ENCODE measurements at regions not wholly inside any gene's neighbourhood (a gene's known extent, or its start where the extent isn't known, plus 50 kb on each side); places are given as distances from the start of the nearest gene placed in this dataset.

DNA sequence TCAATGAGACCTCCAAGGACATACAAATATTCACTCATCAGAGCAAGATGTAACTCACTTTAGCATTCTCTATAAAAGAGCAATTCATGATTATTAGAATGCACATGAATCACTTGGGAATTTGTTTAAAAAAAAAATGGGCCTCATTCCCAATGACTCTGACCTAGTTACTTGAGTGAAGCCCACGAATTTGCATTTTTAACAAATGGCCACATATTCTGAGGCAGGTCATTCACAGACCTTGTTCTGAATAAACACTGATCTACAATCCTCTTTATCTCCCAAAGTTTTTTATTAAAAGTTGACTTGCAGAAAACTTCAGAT lies 255.1 kb upstream of the VEGFC start:
- no peak for DNase-seq

DNA sequence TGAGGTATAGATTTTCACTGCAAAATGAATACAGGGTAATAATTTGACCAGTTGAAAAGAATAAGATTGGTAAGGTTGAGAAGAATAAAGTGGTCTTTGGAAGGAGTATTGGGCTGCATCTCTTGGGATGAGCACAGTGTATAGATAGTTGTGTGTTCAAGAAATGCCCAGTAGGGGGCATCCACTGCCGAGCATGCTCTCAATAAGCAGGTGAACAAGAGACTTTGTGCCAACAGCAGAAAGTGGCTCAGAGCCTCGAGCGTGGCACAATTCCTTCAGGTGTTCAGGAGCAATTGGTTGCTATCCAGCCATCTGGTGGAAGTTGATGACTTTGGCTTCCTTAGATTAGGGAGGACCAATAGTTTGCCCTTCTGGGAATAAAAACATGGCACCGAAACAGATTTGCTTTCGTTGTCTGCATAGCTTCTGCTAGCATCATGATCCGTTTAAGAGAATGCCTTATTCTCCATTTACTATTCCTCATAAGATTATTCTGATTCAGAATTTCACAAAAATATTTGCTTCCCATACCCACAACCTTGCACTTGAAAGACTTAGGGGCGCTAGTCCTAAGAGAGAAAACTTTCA lies 258.1 kb upstream of the NEIL3 start:
- no peak for DNase-seq

DNA sequence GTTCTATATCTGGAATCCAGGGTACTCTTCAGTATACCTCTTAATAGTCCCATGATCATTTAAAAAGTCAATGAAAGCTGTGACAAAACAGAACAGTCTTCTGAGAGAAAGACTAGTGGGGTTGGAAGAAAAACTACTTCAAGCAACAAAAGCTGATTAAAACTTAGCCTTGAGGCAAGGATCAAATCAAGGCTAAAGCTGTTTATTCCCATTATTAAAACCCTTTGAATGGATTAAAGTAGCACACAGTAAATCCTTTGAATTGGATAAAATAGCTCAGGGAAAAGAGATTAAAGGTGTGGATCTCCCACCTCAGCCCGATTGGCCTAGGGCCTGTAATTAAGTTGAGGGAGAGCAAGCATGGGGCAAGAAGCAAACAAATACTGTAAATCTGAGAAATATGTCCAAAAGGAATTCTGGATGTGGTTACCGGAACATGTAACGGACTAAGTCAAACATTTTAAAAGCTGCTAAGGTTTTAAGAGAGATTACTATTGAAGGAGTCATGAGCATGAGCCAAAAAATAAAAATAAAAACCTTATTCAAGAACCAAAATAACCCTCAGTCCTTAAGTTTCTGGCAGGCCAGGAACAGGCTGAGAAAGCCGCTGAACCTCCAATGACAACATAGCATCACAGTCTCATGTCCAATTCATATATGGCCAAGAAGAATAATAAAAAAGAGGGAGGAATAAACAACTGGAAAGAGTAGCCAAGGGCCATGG lies 257.3 kb upstream of the NEIL3 start:
- DNase-seq = no peak

DNA sequence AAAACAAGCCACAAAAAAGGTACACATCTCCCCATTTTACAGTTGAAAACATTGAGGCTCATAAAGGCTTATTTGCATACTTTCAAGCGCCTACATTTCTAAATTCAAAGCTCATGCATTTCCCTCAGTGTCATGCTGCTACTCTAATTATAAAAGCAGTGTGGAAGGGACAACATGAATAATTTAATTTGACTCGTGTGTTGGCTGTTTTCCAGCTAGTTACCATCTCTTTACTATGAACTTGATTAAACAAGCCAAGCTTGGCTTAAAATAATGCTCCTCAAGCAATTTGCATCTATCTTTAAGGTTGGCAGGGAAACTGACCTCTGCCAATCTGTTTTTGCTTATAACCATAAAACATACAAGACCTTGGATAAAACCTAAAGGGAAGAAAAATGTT lies 252.5 kb upstream of the NEIL3 start:
- no peak for DNase-seq

DNA sequence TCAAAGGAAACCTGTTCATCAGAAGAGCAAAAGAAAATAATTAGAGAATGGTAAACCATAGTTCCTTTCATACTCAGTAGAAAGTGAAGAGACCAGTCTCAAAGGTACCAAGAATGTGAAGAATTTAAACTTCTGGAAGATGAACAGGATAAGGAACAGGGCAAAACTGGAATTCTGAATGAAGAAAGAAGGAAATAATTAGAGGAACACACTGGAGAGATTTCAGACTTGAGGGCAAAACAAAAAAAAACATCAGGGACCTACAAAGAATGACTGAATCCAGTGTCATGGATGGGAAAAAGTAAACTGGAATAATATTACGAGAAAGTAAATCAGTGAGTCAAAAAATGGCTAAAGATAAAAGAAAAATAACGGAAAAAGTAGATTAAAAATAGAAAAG lies 245.6 kb upstream of the NEIL3 start:
- DNase-seq = no peak

DNA sequence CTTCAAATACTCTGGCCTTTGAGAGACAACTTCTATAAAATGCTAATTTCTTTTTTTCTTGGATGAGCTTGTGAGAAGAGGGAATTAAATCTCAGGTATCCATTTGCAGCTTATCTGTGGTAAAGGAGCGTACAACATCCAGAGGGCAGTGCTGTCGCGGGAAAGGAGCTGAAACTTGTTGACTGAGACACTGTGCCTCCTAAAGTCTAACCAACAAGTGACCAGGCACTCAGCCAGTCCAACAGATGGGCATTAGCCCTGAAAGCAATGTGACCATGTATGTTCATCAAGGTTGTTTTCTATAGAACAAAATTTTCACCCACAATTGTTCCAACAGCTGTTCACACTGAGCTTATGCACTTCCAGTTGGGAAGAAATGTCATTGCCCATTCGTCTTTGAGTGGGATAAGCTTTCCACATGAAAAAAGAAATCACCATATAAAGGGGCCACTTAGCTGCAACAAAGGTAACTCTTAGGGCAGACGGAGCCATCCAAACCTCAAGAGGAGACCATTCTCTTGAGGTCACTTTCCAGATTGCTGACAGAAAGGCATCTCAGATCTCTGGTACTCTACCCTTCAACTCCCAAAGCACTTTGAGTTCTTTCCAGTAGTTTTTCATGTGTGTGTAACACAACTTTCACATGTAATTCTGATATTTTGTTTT lies 244.8 kb upstream of the NEIL3 start:
- DNase-seq = no peak

DNA sequence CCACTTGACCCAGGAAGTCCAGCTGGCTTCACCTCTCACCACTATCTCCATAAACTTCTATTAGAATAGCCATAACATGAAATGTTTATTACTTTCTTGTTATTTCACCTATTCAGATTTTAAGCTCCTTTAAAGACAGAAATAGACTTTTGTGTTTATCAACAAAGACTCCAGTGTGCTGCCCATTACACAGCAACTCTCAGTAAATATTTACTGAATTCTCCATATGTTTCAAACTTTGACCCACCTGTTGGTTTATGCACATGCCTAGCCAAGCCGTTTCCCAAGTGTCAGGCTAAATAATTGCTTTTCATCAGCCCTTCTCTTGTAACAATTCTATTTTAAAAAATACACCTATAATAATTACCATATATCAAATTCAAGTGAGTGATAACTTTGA lies 242.9 kb upstream of the NEIL3 start:
- DNase-seq = no peak

DNA sequence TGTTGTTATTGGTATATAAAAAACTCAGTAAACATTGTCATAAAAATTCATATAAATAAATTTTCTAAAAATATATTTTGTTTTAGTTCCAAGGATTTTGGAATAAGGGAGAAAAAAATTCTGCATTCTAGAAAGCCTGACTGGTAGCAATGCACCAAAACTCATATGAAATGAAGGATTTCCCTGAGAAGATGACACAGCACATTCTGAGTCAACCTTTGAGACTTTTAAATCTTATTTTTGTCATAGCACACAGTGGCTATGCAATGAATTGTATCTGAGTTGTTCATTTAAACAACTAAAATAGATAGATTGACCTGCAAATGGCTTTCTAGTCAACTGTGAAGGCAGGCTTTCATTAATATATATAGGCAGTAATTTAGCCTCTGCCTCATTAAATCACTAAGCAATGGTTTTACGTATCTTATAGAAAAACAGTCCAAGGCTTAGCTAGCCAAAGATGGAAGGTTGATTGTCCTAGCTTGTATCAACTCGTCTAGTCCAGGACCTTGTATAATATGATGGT lies 239.1 kb upstream of the NEIL3 start:
- DNase-seq = no peak

DNA sequence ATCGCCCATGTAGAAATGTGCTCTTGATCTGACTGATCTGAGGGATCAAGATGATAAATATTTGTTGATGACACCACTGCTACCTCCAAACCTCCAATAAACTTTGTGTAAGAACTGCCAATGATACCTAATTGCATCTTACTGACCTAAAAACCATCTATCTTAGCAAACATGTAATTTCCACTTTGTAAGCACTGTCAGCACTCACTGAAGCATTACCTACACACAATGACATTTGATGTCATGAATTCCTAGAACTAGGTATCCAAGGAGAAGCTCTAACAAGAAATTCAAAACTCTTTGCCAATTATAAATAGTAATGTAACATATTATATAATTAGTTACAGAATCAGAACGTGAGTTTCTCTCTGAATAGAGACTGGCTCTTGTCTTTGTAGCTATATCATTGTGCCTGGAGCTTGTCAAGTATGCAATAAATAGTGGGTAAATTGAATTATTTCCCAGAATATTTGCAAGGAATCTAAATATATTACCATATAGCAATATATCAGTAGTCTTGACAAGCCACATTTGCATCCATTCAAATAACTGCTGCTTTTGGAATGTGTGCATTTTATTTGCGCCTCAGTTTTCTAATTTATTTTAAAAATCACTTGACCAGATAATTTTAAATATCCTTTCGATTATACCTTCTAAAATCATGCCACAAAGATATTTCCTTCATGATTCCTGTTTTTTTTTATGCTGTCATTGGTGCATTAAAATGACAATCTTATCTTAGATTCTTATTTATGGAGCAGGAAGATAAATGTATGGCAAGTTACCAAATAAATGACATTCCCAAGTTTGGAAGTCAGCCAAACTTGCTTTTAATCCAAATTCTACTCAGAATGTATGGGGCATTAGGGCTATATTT lies 232.3 kb upstream of the NEIL3 start:
- no peak for DNase-seq

DNA sequence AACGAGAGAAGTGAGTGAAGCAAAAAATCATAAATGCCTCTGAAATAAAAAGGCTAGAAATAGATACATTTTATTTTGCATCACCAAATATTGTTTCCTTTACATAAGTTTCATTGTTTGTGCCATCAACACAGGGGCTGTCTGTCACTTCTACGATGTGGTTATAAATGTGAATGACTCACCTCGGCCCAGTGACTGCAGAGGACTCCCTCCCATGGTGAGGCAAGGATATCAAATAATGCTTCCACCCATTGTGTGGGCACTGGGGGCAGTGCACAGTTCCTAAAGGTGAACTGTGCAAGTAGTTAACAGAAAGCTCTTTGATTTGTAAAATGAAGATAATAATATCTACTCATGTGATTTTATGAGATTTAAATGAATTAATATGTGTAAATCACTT lies 230.3 kb upstream of the NEIL3 start:
- no peak for DNase-seq

DNA sequence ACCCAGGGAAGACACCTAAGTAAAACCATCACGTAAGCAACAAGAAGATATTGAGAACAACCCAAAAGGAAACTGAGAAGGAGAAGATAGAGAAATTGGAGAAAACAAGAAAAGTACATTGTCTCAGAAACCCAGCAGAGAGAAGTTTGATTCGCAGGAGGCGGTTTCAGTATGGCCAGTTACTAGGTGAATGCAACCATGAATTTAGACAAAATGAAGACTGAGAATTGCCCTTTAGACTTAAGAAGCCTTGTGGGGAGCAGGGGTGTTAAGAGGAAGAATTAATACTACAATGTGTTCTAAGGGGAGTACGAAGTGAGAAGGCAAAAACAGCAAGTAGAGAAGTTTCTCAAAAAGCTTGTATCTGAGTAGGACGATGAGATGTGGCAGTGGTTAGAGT lies 229.3 kb upstream of the NEIL3 start:
- no peak for DNase-seq

DNA sequence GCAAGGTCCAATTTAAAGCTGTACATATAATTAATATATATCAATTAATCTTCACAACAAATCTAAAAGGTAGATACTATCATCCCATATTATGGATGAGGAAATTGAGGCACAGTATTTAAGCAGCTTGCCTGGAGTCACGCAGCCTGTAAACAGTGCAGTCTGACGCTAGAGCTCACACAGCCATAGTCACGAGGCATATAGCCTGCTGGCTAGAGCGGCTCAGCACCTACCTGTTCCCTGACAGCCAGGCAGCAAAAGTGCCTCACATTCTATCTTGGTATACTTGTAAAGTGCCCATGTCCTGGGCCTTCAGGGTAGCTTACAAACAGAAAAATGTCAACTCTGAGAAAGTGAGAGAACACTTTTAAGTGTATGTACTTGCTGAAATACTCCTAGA lies 222.6 kb upstream of the NEIL3 start:
- DNase-seq = no peak

DNA sequence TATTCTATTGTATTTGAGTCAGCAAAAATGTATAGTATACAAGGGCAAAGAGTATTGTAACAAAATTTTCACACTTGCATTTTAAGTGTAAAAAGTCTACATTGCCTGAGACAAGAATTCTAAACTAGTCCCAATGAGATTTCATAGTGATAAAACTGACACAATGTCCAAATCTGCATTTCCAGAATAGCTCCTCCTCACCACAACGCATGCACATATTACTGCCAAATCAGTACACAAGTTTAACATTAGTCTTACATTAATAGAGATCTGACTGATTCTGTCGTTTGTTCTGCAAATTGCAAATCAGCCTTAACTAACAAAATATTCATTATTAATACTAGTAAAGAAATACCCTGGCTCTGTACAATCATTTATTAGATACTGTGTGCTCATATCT lies 222.2 kb upstream of the NEIL3 start:
- no peak for DNase-seq

DNA sequence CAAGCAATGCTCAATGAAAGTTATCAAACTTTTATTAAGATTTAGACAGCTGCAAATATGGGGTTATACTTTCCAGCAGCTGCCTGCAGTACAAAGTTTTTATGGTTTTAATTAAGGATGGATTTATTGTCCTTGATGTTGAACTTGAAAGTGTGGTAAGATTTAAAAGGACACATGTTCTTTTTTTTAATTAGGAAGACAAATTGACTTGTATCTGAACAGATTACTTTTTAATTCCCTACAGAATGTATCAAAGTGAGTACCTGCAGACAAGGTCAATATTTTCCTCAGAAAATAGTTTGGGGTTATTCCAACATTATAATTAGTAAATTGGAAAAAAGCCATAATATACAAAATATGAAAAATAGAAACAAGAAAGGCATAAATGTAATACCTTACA lies 218.2 kb upstream of the NEIL3 start:
- DNase-seq = no peak

DNA sequence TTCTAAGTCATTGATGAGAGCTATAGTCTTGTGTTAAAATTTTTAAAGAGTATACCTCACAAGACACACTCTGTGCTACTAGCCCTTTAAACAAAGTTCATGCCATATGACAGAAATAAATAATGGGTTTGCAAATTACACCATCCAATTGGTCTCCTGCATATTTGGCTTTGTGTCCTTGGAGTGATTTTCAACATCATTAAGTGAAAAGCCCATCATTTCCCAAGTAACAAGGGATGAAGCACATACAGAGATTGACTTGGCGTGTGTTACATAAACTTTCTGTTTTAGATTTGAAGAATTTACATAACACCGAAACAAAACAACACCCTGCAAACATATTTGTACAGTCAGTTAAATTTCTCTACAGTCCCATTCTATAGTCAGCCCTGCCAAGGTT lies 216.9 kb upstream of the NEIL3 start:
- no peak for DNase-seq

DNA sequence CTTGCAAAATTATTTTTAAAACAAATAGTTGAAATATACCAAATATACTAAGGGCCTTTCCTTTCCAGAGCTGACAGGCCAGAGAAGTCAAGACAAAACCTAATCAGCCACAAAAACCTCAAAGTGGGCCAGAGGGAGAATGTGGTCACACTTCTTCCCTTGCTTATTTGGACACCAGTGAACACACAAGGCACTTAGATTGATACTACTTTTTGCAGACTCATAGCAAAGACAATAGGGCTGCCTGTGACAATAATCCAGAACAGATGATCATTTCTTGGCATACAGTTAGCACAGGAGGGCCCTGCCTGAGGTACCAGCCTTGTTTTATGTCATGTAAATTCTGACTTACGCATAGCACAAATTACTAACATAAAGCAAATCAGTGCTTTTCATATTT lies 215.7 kb upstream of the NEIL3 start:
- DNase-seq = no peak

DNA sequence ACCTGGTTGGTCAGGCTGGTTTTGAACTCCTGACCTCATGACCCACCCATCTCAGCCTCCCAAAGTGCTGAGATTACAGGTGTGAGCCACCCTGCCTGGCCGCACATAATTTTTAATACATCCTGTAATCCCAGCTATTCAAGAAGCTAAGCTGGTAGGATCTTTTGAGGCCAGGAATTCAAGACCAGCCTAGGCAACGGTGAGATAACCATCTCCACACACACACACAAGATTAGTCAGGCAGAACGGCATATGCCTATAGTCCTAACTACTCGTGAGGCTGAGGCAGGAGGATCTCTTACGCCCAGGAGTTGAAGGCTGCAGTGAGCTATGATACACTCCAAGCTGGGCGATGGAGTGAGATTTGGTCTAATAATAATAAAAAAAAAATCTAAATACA lies 212.4 kb upstream of the NEIL3 start:
- DNase-seq = no peak

DNA sequence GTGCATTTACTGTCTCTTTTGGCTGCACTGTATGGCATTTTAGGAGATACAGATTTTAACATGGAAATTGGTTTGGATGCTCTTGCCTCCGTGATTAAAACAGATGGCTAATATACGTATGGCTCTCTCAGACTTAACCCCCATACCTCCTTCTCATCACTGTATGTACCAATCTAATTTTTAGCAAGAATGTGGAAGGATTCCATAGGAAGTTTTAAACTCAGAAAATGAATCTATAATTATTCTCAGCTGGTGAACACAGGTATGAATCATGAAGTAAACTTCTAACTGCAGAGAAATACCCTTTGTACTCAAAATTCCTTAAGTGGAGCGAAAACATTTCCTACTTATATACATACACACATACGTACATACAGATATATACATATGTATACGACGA lies 210.5 kb upstream of the NEIL3 start:
- no peak for DNase-seq

DNA sequence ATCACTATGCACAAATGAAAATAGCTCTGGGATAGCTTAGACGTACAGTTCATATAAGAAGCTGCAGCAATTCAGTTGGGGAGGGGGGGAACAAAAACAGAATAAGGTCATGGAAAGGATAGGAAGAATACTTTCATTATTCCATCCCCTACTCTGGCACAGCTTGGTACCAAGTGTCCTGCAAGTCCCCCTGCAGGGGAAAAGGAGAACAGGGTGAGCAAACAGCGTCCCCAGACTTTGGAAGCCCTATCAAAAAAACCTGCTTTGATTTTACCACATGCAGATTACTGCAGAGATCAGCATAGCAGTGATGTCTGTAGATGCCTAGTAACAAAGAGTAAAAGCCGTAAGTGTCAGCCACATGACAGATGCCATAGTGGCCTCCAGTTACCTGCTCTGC lies 209.4 kb upstream of the NEIL3 start:
- no peak for DNase-seq

DNA sequence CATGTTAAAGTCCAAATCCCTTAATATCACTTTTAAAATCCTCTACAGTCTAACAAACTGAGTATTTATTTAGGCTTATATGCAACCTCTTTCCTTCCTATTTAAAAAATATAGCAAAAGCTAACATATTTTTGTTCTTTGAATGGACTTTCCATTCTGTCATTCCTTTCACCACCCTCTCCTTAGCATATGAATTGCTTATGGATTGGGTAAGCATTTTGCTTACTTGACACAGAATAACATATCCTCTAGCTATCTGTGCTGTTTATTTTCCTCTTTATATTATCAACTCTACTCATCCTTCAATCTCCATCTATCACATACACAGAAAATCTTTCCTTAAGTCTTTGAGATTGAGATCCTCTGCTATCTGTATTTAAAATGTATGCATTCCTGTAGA lies 206.1 kb upstream of the NEIL3 start:
- DNase-seq = no peak

DNA sequence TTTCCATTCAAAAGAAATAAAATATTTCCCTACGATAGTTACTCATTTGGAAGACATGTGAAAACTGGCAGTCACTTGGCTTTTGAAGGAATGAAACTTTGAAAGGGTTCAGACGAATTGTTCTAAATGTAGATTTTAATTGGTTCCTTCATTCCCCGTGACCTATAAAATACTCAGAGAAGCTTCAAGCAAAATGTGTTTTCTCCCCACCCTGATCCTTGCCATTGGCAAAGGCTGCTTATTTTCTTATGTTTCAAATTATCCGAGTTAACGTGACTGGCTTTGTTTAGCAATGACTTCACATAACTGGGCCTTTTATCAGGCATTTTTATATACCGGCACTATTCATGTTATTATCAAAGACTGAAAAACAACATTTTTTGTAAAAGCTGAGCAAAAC lies 204.1 kb upstream of the NEIL3 start:
- DNase-seq = no peak

DNA sequence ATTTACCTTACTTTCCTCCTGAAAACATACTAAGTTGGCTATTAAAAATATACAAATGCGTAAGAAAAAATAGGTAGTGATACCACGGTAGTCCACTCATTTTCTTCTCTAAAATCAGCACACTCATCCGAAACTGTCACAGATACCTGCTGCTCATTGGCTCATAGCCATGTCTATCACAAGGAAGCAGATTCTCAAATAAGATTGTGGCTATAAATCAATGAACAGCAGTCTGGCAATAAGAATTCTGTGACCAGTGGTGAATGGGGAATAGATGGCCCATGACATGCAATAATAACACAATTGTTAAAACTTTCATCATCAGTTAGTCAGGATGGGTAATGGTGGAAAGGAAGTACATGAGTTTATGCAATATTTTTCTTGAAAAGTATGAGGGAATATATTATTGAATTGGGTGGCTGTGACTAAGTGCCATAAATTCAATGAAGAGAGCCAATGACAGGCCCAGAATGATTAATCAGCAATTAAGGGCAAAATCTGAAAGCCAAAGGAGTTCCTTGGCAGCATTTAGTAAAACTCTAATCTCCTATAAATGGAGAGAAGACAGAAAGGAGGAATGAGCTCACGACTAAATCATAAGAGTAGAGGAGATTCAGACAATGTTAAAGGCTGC lies 202.3 kb upstream of the NEIL3 start:
- no peak for DNase-seq
